K562 (cell line): ENCODE measurements at regions not wholly inside any gene's neighbourhood (a gene's known extent, or its start where the extent isn't known, plus 50 kb on each side); places are given as distances from the start of the nearest gene placed in this dataset.

Source experiments
- ATAC-seq: fragments of 200-7000 bp; cut with Tn5 transposase; 3 replicates; pipeline ENCODE4 v1.9.1; 2020; ENCODE audit warnings: moderate library complexity
- BruUV-seq: library from RNA; stranded (reverse); fragments of 400-500 nt; replicated peaks from 2 replicates; lab custom pipeline; 2021; lab: Mats Ljungman, UMichigan
- CTCF ChIA-PET: fragments of 300-600 bp; formaldehyde crosslinking; extraction: SDS; loops from one replicate; lab custom pipeline; 2021; ENCODE audit warnings: low intra/inter-chr PET ratio; lab: Yijun Ruan, JAX
- POLR2A ChIA-PET: fragments of 300-600, 350-650 bp; sonication (Branson Sonifier 250); formaldehyde crosslinking; extraction: SDS; loops from one replicate; lab custom pipeline; 2021; ENCODE audit warnings: antibody characterized with exemption, inconsistent platforms; lab: Yijun Ruan, JAX
- DNase-seq, 4 experiments: peaks; one replicate each; pipeline versions ENCODE4 v3.0.0 to v3.0.0-alpha.2; 2011 to 2018; ENCODE audit warnings: low spot score in 3 of 4, mixed read lengths in 3 of 4; ENCODE audit errors: extremely low read depth in 1 of 4
- FAIRE-seq: peaks from 2 replicates; lab custom pipeline; 2011; peaks lifted over from hg19 to GRCh38; lab: Jason Lieb, UNC
- H2AFZ ChIP-seq: 2 replicates; pipeline ENCODE4 v1.6.0; 2011; ENCODE audit warnings: low read depth, low read length, control low read depth, inconsistent platforms
- H3K27ac ChIP-seq: fragments of 200-600 bp; 3 replicates; pipeline ENCODE4 v1.8.0; 2011; ENCODE audit warnings: low read depth, mild to moderate bottlenecking, control low read depth, inconsistent platforms, low read length, moderate library complexity, mixed read lengths; ENCODE audit errors: extremely low read depth
- H3K27me3 ChIP-seq, 2 experiments: fragments of 300-600 bp in 1 of 2; 2 replicates in 1 of 2; 3 replicates in 1 of 2; pipeline versions ENCODE4 v1.6.0 to v1.8.0; 2011; ENCODE audit warnings: inconsistent platforms in 2 of 2, low read length in 2 of 2, mild to moderate bottlenecking in 1 of 2, mixed read lengths in 1 of 2, moderate library complexity in 1 of 2; ENCODE audit not compliant: control insufficient read depth in 2 of 2, insufficient read depth in 2 of 2
- H3K36me3 ChIP-seq: fragments of 300-600 bp; 3 replicates; pipeline ENCODE4 v1.8.0; 2011; ENCODE audit warnings: mild to moderate bottlenecking, low read length, inconsistent platforms; ENCODE audit not compliant: control insufficient read depth, insufficient read depth
- H3K4me1 ChIP-seq, 2 experiments: fragments of 200-600 bp in 1 of 2; replicated peaks in 1 of 2; 2 replicates in 1 of 2; 3 replicates in 1 of 2; pipeline versions ENCODE4 v1.5.1 to v1.8.0; 2011; ENCODE audit warnings: inconsistent platforms in 2 of 2, low read length in 2 of 2, mild to moderate bottlenecking in 1 of 2, mixed read lengths in 1 of 2, moderate library complexity in 1 of 2; ENCODE audit not compliant: control insufficient read depth in 2 of 2, insufficient read depth in 2 of 2
- H3K4me2 ChIP-seq: 2 replicates; pipeline ENCODE4 v1.6.1; 2011; ENCODE audit warnings: low read length, control low read depth, inconsistent platforms, mixed read lengths; ENCODE audit not compliant: insufficient read depth
- H3K4me3 ChIP-seq: fragments of 200-600 bp; sonication (generic), shearing (Covaris generic); 2 replicates; pipeline ENCODE4 v1.5.1; 2016; ENCODE audit warnings: control low read depth, inconsistent platforms
- H3K79me2 ChIP-seq: fragments of 200-600 bp; 3 replicates; pipeline ENCODE4 v1.8.0; 2011; ENCODE audit warnings: low read length, inconsistent platforms; ENCODE audit not compliant: control insufficient read depth, insufficient read depth
- H3K9ac ChIP-seq, 2 experiments: 2 replicates each; pipeline versions ENCODE4 v1.6.0 to v1.6.1; 2011; ENCODE audit warnings: low read depth in 2 of 2, low read length in 2 of 2, control low read depth in 1 of 2, inconsistent platforms in 1 of 2, mild to moderate bottlenecking in 1 of 2, mixed read lengths in 1 of 2; ENCODE audit not compliant: insufficient read depth in 1 of 2
- H3K9me1 ChIP-seq: one replicate; pipeline ENCODE4 v1.6.0; 2011; ENCODE audit warnings: inconsistent platforms, mild to moderate bottlenecking, low read length, moderate library complexity; ENCODE audit not compliant: control insufficient read depth, insufficient read depth
- H3K9me3 ChIP-seq: replicated peaks from 2 replicates; pipeline ENCODE4 v1.5.1; 2011; ENCODE audit warnings: low read depth, low read length, inconsistent platforms; ENCODE audit not compliant: control insufficient read depth, insufficient read depth
- H4K20me1 ChIP-seq: replicated peaks from 2 replicates; pipeline ENCODE4 v1.6.1; 2011; ENCODE audit warnings: low read length, inconsistent platforms, mixed read lengths; ENCODE audit not compliant: control insufficient read depth, insufficient read depth
- BMI1 ChIP-seq: fragments of 150-350 bp; IDR thresholded peaks from 2 replicates; pipeline ENCODE4 v1.6.1; 2014; ENCODE audit warnings: low read length
- HDAC1 ChIP-seq, 2 experiments: fragments of 450-650 bp; IDR thresholded peaks; 2 replicates each; pipeline ENCODE4 v1.6.1; 2016 to 2017; ENCODE audit warnings: inconsistent platforms in 1 of 2, mild to moderate bottlenecking in 1 of 2, moderate library complexity in 1 of 2
- HOMEZ ChIP-seq: fragments of 250-450 bp; sonication (Bioruptor Pico); IDR thresholded peaks from 2 replicates; pipeline ENCODE4 v1.4.0; 2020; ENCODE audit warnings: mild to moderate bottlenecking, moderate library complexity
- MECOM ChIP-seq: fragments of 250-450 bp; sonication (Bioruptor Pico); IDR thresholded peaks from 2 replicates; pipeline ENCODE4 v1.8.0; 2022; ENCODE audit warnings: inconsistent platforms
- NCOA6 ChIP-seq: fragments of 450-650 bp; IDR thresholded peaks from 2 replicates; pipeline ENCODE4 v1.6.1; 2017; ENCODE audit warnings: mild to moderate bottlenecking
- SMC3 ChIP-seq: conservative IDR thresholded peaks from 2 replicates; pipeline ENCODE4 v1.6.1; 2011; ENCODE audit warnings: low read depth, low read length, improper control_type of control experiment; ENCODE audit not compliant: insufficient read depth
- SP1 ChIP-seq: sonication (generic); formaldehyde crosslinking; IDR thresholded peaks from 2 replicates; pipeline ENCODE4 v1.8.1; 2022; ENCODE audit warnings: mild to moderate bottlenecking, missing genetic modification reagents
- WGBS: fragments of 100-300 bp; shearing (Covaris generic); methylation state at CpG from one replicate; pipeline ENCODE4 v1.1.6; 2016; ENCODE audit warnings: low coverage, mixed read lengths; ENCODE audit not compliant: insufficient coverage; ENCODE audit errors: missing lambda C conversion rate; 5-methylcytosine and 5-hydroxymethylcytosine counted together
- in situ Hi-C: fragments of 300-500 bp; cut with MboI; formaldehyde crosslinking; loops from 4 replicates; pipeline ENCODE4 v1.15.0; 2018; ENCODE audit warnings: inconsistent platforms, mixed read lengths
- intact Hi-C: fragments of 100-400 bp; cut with micrococcal nuclease; formaldehyde crosslinking; loops from 2 replicates; pipeline ENCODE4 v1.14.2; 2022
- TF ChIP-seq, protein P1 (sequence below): sonication (generic); formaldehyde crosslinking; IDR thresholded peaks from 2 replicates; pipeline ENCODE4 v1.8.1; 2023; ENCODE audit warnings: mild to moderate bottlenecking, missing genetic modification reagents

DNA sequence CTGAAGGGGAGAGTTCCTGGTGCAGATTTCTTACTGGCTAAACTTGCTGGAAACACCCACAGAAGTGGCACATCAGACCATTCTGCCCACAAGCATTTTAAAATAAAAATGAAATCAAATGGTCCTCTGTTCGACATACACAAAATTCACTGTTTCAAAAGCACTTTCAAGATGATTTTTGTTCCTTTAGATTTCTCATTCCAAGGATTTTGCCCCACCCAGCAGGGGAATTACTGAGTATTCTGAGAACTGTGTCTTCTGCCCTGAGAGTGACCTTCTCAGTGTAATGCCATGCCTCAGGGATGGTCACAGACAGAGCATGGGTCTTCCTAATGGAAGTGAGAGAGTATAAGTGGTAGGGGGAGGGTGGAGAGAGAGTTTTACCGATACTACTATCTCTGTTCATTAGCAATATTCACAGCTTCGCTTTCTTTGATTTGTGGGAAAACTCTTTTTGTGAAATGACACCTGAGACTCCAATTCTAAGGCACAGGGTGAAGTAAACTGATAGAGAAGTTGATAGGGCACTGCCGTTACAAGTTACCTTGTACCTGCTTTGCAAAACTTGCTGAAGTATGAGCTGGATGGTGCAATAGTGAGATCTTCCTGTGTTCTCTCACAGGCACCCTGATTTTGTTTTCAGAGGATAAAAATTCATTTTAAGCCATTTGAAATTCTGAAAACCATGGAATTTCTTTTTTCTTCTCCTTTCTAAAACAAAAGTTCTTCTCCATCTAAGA, 95.8 kb upstream of the CD180 start:
- no peaks in the 10 kb centered on the region for H3K9me3 ChIP-seq
- no peak overlapping the region for H3K4me3 ChIP-seq
- FAIRE-seq (no peak), DNase-seq (no peak)
- no peak overlapping the region for H3K9ac ChIP-seq
- WGBS, result 1% methylated on average over 4 of the region's 4 CpGs
- no TSS peak for BruUV-seq
- CTCF ChIA-PET, result no interaction called here
- no peaks in the 10 kb centered on the region for H3K79me2 ChIP-seq
- no peaks in the 10 kb centered on the region for H3K27me3 ChIP-seq
- H4K20me1 ChIP-seq, result no peaks in the 10 kb centered on the region
- H3K4me2 ChIP-seq, result no peak overlapping the region
- H3K9me1 ChIP-seq, result no peaks in the 10 kb centered on the region
- TF ChIP-seq SP1 (CRISPR knock-in tag) (no peak), SMC3 (no peak), HOMEZ (CRISPR knock-in tag) (no peak), BMI1 (no peak), MECOM (no peak), NCOA6 (no peak), HDAC1 (IDR thresholded peaks at IDR 0.05) (no peak)
- TF ChIP-seq, protein P1, sequence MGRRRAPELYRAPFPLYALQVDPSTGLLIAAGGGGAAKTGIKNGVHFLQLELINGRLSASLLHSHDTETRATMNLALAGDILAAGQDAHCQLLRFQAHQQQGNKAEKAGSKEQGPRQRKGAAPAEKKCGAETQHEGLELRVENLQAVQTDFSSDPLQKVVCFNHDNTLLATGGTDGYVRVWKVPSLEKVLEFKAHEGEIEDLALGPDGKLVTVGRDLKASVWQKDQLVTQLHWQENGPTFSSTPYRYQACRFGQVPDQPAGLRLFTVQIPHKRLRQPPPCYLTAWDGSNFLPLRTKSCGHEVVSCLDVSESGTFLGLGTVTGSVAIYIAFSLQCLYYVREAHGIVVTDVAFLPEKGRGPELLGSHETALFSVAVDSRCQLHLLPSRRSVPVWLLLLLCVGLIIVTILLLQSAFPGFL (CRISPR knock-in tag), result no peak
- TF ChIP-seq, all 486 proteins: peak for 0
- Histone ChIP-seq H3K27ac (no peak overlapping the region), H3K4me1 (no peaks in the 10 kb centered on the region), H3K36me3 (no peaks in the 10 kb centered on the region), H2AFZ (no peak overlapping the region)
- no peak for ATAC-seq
- intact Hi-C loops (no loop called here), in situ Hi-C loops (no loop called here)
- POLR2A ChIA-PET, result no interaction called here
